ENCODE measurements at regions not wholly inside any gene's neighbourhood (a gene's known extent, or its start where the extent isn't known, plus 50 kb on each side); places are given as distances from the start of the nearest gene placed in this dataset.

DNA sequence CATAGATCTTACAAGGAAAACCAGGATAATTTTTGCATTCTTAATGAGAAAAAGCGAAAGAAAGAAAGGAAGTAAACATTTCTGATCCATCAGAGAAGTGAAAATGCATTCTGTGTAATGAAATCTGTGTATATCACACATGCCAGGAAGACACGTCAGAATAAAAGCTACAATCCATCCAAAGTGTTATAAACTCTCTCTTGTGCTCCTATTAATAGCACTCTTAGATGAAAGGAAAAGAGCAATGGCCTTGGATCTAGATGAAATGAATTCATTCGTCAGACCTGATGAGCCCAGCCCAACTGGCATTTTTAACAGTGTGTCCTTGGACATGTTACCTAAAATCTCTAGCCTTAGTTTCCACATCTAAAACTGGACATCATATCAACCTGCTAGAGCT lies 885.5 kb downstream of the CDH11 start:
- POLR2A ChIA-PET = no interaction called here
- RAD21 ChIA-PET (ENCODE audit: unreplicated experiment) = no interaction called here
- no TSS peak for BruUV-seq (replicated peaks)
- Histone ChIP-seq H3K27ac (ENCODE audit: control insufficient read depth, insufficient read depth) (no peak overlapping the region), H4K20me1 (ENCODE audit: control insufficient read depth, insufficient read depth) (no peaks in the 10 kb centered on the region), H3K79me2 (ENCODE audit: control insufficient read depth, insufficient read depth, low read length) (no peaks in the 10 kb centered on the region), H3K4me2 (ENCODE audit: control insufficient read depth, insufficient read depth) (no peak overlapping the region), H3K27me3 (replicated peaks in 1 of 2; ENCODE audit: control insufficient read depth in 2 of 2, insufficient read depth in 2 of 2, low read length in 1 of 2) (no peaks in the 10 kb centered on the region), H3K4me3 (no peak overlapping the region), H3K36me3 (ENCODE audit: control insufficient read depth in 2 of 2, insufficient read depth in 2 of 2, low read length in 1 of 2) (no peaks in the 10 kb centered on the region), H3K4me1 (ENCODE audit: control insufficient read depth, insufficient read depth, low read length) (no peaks in the 10 kb centered on the region), H3K9ac (ENCODE audit: control insufficient read depth, insufficient read depth, low read length) (no peak overlapping the region), H3K9me3 (replicated peaks; ENCODE audit: control insufficient read depth, insufficient read depth, low read length) (no peaks in the 10 kb centered on the region; the same call in 2 of the 3 replicates), H2AFZ (ENCODE audit: control insufficient read depth, low read depth, low read length) (no peak overlapping the region)
- FAIRE-seq (no peak), ATAC-seq (no peak), DNase-seq (ENCODE audit: low read depth, low spot score) (no peak)
- SMC1A ChIA-PET (ENCODE audit: uncharacterized antibody, unreplicated experiment) = no interaction called here
- CTCF ChIA-PET = no interaction called here
- in situ Hi-C loops (cut with MboI) (no loop called here), intact Hi-C loops (cut with micrococcal nuclease; ENCODE audit: unreplicated experiment) (no loop called here)
- TF ChIP-seq STAT3 (IDR thresholded peaks at IDR 0.05; ENCODE audit: low read depth, low read length) = no peak
- TF ChIP-seq, protein P1, sequence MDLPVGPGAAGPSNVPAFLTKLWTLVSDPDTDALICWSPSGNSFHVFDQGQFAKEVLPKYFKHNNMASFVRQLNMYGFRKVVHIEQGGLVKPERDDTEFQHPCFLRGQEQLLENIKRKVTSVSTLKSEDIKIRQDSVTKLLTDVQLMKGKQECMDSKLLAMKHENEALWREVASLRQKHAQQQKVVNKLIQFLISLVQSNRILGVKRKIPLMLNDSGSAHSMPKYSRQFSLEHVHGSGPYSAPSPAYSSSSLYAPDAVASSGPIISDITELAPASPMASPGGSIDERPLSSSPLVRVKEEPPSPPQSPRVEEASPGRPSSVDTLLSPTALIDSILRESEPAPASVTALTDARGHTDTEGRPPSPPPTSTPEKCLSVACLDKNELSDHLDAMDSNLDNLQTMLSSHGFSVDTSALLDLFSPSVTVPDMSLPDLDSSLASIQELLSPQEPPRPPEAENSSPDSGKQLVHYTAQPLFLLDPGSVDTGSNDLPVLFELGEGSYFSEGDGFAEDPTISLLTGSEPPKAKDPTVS (IDR thresholded peaks at IDR 0.05; ENCODE audit: low read depth, low read length) = no peak
- TF ChIP-seq, protein P2, sequence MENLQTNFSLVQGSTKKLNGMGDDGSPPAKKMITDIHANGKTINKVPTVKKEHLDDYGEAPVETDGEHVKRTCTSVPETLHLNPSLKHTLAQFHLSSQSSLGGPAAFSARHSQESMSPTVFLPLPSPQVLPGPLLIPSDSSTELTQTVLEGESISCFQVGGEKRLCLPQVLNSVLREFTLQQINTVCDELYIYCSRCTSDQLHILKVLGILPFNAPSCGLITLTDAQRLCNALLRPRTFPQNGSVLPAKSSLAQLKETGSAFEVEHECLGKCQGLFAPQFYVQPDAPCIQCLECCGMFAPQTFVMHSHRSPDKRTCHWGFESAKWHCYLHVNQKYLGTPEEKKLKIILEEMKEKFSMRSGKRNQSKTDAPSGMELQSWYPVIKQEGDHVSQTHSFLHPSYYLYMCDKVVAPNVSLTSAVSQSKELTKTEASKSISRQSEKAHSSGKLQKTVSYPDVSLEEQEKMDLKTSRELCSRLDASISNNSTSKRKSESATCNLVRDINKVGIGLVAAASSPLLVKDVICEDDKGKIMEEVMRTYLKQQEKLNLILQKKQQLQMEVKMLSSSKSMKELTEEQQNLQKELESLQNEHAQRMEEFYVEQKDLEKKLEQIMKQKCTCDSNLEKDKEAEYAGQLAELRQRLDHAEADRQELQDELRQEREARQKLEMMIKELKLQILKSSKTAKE (IDR thresholded peaks at IDR 0.05; ENCODE audit: low read depth, poor library complexity, severe bottlenecking) = no peak
- TF ChIP-seq NBN (IDR thresholded peaks at IDR 0.05) = no peak
- TF ChIP-seq SMC3 (IDR thresholded peaks at IDR 0.05; ENCODE audit: borderline replicate concordance, low read length) = no peak
- no peak for TF ChIP-seq RELA (IDR thresholded peaks at IDR 0.05; ENCODE audit: borderline replicate concordance, partially characterized antibody)
- no peak for TF ChIP-seq MXI1 (IDR thresholded peaks at IDR 0.05; ENCODE audit: low read depth, low read length)
- no peak for TF ChIP-seq JUNB (IDR thresholded peaks at IDR 0.05)
- TF ChIP-seq WRNIP1 (IDR thresholded peaks at IDR 0.05; ENCODE audit: borderline replicate concordance, low read depth, low read length) = no peak
- no peak for TF ChIP-seq FOXM1 (IDR thresholded peaks at IDR 0.05; ENCODE audit: low read depth, low read length)
- TF ChIP-seq PML (IDR thresholded peaks at IDR 0.05; ENCODE audit: low read length) = no peak
- no peak for TF ChIP-seq CREM (IDR thresholded peaks at IDR 0.05; ENCODE audit: low read depth)
- TF ChIP-seq, protein P3, sequence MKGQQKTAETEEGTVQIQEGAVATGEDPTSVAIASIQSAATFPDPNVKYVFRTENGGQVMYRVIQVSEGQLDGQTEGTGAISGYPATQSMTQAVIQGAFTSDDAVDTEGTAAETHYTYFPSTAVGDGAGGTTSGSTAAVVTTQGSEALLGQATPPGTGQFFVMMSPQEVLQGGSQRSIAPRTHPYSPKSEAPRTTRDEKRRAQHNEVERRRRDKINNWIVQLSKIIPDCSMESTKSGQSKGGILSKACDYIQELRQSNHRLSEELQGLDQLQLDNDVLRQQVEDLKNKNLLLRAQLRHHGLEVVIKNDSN (IDR thresholded peaks at IDR 0.05; ENCODE audit: borderline replicate concordance, extremely low read length, insufficient read depth, low read depth, low read length) = no peak
- TF ChIP-seq YBX1 (IDR thresholded peaks at IDR 0.05) = no peak
- no peak for TF ChIP-seq SUZ12 (IDR thresholded peaks at IDR 0.05; ENCODE audit: unreplicated experiment)
- TF ChIP-seq CBFB (IDR thresholded peaks at IDR 0.05; ENCODE audit: low read depth) = no peak
- TF ChIP-seq, protein P4, sequence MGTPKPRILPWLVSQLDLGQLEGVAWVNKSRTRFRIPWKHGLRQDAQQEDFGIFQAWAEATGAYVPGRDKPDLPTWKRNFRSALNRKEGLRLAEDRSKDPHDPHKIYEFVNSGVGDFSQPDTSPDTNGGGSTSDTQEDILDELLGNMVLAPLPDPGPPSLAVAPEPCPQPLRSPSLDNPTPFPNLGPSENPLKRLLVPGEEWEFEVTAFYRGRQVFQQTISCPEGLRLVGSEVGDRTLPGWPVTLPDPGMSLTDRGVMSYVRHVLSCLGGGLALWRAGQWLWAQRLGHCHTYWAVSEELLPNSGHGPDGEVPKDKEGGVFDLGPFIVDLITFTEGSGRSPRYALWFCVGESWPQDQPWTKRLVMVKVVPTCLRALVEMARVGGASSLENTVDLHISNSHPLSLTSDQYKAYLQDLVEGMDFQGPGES (IDR thresholded peaks at IDR 0.05) = no peak
- TF ChIP-seq TCF7 (IDR thresholded peaks at IDR 0.05; ENCODE audit: borderline replicate concordance) = no peak
- TF ChIP-seq BRCA1 (IDR thresholded peaks at IDR 0.05; ENCODE audit: low read depth, low read length) = no peak
- WGBS (ENCODE audit: insufficient coverage, insufficient replicate concordance, low lambda C conversion rate, missing lambda C conversion rate) = 9% methylated on average over 3 of the region's 3 CpGs
